ENCODE measurements at regions not wholly inside any gene's neighbourhood (a gene's known extent, or its start where the extent isn't known, plus 50 kb on each side); places are given as distances from the start of the nearest gene placed in this dataset.

DNA sequence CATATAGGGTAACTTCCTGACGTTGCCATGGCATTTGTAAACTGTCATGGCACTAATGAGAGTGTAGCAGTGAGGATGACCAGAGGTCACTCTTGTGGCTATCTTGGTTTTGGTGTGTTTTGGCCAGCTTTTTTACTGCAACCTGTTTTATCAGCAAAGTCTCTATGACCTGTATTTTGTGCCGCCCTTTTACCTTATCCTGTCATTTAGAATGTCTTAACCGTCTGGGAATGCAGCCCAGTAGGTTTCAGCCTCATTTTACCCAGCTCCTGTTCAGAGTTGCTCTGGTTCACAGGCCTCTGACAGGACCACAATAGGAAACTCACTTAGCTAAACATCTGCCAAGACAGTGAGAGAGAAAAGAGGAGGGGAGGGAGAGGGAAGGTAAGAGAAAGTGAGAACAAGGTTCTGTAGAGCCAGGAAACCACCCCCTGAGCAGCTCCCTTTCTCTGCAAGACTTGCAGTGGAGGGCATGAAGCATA, 64.8 kb upstream of the PLEKHG3 start:
- ChIA-PET CTCF (no interaction called here), POLR2A (interaction anchor here (0.8 to 2.4 kb wide), 3 partner anchors 99 to 301 kb away, joined by 4 to 11 read pairs (median 4); partner anchors contain the start of genes HSPA2 and ZBTB1)
- Histone ChIP-seq H3K9me3 (ENCODE audit: control insufficient read depth, insufficient read depth, low read depth, low read length) (no peaks in the 10 kb centered on the region), H3K4me3 (ENCODE audit: low read depth, low read length) (no peak overlapping the region), H3K36me3 (ENCODE audit: control insufficient read depth in 2 of 2, insufficient read depth in 1 of 2, low read length in 2 of 2) (no peaks in the 10 kb centered on the region), H3K4me1 (ENCODE audit: control insufficient read depth, insufficient read depth, low read length) (no peaks in the 10 kb centered on the region), H3K27ac (ENCODE audit: extremely low read depth, low read depth, low read length) (no peak overlapping the region)
- TF ChIP-seq PRDM1 (tag by site-specific recombination; IDR thresholded peaks at IDR 0.05): 0 out of 2 replicates have a peak, but pooled peaks have one; percentile 12
- no peak for TF ChIP-seq ZNF292 (tag by site-specific recombination; IDR thresholded peaks at IDR 0.05; ENCODE audit: borderline replicate concordance, low read depth)

DNA sequence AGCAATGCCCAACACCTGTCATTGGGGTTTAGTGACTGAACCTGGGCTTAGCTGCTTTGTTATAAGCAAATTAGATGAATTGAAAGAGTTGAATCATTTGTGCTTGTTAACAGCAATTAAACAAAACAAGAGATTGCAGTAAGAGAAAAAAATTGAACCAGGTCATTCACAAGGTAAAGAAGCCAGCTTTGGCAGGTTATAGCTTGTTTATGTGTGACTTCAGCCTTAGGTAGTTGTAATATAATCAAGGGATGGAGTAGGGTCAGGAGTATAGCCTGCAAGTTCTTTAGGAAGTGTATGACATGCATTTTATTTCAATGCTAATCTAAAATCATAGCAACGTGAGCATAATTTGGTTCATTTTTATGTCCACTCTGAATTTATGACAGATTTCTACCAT, 63.4 kb upstream of the PLEKHG3 start:
- no peaks in the 10 kb centered on the region for H3K36me3 ChIP-seq (ENCODE audit: control insufficient read depth in 2 of 2, insufficient read depth in 1 of 2, low read length in 2 of 2)
- peaks cover 5% of the 10 kb centered on the region; the same call in 1 of the 2 replicates for H3K4me1 ChIP-seq (ENCODE audit: control insufficient read depth, insufficient read depth, low read length)
- CTCF ChIA-PET: interaction anchor here (0.5 to 1.0 kb wide), 2 partner anchors 119 to 267 kb away, joined by 3 read pairs; no protein-coding TSS in a partner anchor
- H3K4me3 ChIP-seq (ENCODE audit: low read depth, low read length): no peak overlapping the region
- no peak overlapping the region for H3K27ac ChIP-seq (ENCODE audit: extremely low read depth, low read depth, low read length)
- POLR2A ChIA-PET: interaction anchor here (2.0 to 2.4 kb wide), 2 partner anchors 100 to 302 kb away, joined by 4 to 11 read pairs; partner anchors contain the start of gene HSPA2
- TF ChIP-seq MYNN (tag by site-specific recombination; IDR thresholded peaks at IDR 0.05; ENCODE audit: borderline replicate concordance) (no peak), YY2 (tag by site-specific recombination; IDR thresholded peaks at IDR 0.05) (no peak), HOXC10 (CRISPR knock-in tag; IDR thresholded peaks at IDR 0.05) (no peak), ZNF184 (tag by site-specific recombination; IDR thresholded peaks at IDR 0.05) (no peak), ZNF426 (tag by site-specific recombination; IDR thresholded peaks at IDR 0.05) (no peak), RBAK (tag by site-specific recombination; IDR thresholded peaks at IDR 0.05) (no peak), ZBTB48 (tag by site-specific recombination; IDR thresholded peaks at IDR 0.05) (no peak), ZFP3 (tag by site-specific recombination; IDR thresholded peaks at IDR 0.05; ENCODE audit: low read depth) (no peak)
- TF ChIP-seq, protein P1, sequence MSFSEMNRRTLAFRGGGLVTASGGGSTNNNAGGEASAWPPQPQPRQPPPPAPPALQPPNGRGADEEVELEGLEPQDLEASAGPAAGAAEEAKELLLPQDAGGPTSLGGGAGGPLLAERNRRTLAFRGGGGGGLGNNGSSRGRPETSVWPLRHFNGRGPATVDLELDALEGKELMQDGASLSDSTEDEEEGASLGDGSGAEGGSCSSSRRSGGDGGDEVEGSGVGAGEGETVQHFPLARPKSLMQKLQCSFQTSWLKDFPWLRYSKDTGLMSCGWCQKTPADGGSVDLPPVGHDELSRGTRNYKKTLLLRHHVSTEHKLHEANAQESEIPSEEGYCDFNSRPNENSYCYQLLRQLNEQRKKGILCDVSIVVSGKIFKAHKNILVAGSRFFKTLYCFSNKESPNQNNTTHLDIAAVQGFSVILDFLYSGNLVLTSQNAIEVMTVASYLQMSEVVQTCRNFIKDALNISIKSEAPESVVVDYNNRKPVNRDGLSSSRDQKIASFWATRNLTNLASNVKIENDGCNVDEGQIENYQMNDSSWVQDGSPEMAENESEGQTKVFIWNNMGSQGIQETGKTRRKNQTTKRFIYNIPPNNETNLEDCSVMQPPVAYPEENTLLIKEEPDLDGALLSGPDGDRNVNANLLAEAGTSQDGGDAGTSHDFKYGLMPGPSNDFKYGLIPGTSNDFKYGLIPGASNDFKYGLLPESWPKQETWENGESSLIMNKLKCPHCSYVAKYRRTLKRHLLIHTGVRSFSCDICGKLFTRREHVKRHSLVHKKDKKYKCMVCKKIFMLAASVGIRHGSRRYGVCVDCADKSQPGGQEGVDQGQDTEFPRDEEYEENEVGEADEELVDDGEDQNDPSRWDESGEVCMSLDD (tag by site-specific recombination; IDR thresholded peaks at IDR 0.05): no peak
- TF ChIP-seq, protein P2, sequence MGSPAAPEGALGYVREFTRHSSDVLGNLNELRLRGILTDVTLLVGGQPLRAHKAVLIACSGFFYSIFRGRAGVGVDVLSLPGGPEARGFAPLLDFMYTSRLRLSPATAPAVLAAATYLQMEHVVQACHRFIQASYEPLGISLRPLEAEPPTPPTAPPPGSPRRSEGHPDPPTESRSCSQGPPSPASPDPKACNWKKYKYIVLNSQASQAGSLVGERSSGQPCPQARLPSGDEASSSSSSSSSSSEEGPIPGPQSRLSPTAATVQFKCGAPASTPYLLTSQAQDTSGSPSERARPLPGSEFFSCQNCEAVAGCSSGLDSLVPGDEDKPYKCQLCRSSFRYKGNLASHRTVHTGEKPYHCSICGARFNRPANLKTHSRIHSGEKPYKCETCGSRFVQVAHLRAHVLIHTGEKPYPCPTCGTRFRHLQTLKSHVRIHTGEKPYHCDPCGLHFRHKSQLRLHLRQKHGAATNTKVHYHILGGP (tag by site-specific recombination; IDR thresholded peaks at IDR 0.05): no peak
- no peaks in the 10 kb centered on the region for H3K9me3 ChIP-seq (ENCODE audit: control insufficient read depth, insufficient read depth, low read depth, low read length)

DNA sequence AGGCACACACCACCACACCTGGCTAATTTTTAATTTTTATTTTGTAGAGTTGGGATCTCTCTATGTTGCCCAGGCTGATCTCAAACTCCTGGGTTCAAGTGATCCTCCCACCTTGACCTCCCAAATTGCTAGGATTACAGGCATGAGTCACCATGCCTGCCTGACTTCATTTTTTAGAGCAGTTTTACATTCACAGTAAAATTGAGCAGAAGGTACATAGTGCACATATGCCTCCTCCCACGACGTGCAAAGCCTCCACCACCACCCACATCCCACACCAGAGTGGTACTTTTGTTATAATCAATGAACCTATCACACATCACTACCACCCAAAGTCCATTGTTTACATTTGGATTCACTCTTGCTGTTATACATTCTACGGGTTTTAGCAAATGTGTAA, 62.5 kb upstream of the PLEKHG3 start:
- H3K27ac ChIP-seq (ENCODE audit: extremely low read depth, low read depth, low read length): no peak overlapping the region
- CTCF ChIA-PET: no interaction called here

DNA sequence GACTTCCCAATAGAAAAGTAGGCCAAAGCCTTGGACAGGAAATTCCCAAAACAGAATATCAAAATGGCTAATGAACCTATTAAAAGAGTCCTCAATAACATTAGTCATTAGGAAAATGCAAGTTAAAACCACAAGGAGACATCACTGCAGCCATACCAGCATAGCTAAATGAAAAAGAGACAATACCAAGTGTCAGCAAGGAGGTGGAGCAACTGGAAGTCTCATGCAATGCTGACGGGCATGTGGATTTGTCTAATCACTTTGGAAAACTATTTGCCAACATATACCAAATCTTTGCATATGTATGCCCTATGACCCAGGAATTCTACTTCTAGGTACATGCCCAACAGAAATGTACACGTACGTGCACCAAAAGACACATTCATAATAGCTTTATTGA, 60.5 kb upstream of the PLEKHG3 start:
- no peaks in the 10 kb centered on the region for H3K9me3 ChIP-seq (ENCODE audit: control insufficient read depth, insufficient read depth, low read depth, low read length)
- H3K36me3 ChIP-seq (ENCODE audit: control insufficient read depth in 2 of 2, insufficient read depth in 1 of 2, low read length in 2 of 2): no peaks in the 10 kb centered on the region
- H3K27ac ChIP-seq (ENCODE audit: extremely low read depth, low read depth, low read length): no peak overlapping the region
- POLR2A ChIA-PET: interaction anchor here (1.0 kb wide), 1 partner anchor 139 kb away, joined by 3 read pairs; the partner anchor contains the start of gene ZBTB1
- no peak overlapping the region for H3K4me3 ChIP-seq (ENCODE audit: low read depth, low read length)
- CTCF ChIA-PET: interaction anchor here (1.4 to 1.8 kb wide), 2 partner anchors 13 to 118 kb away, joined by 3 to 5 read pairs; no protein-coding TSS in a partner anchor
- peaks cover 5% of the 10 kb centered on the region; the same call in 1 of the 2 replicates for H3K4me1 ChIP-seq (ENCODE audit: control insufficient read depth, insufficient read depth, low read length)
- TF ChIP-seq GFI1B (tag by site-specific recombination; IDR thresholded peaks at IDR 0.05) (no peak), ZNF677 (tag by site-specific recombination; IDR thresholded peaks at IDR 0.05) (no peak), ZNF549 (tag by site-specific recombination; IDR thresholded peaks at IDR 0.05) (no peak), ZNF416 (tag by site-specific recombination; IDR thresholded peaks at IDR 0.05) (no peak), ZNF302 (tag by site-specific recombination; IDR thresholded peaks at IDR 0.05; ENCODE audit: low read depth) (no peak)
- TF ChIP-seq, protein P3, sequence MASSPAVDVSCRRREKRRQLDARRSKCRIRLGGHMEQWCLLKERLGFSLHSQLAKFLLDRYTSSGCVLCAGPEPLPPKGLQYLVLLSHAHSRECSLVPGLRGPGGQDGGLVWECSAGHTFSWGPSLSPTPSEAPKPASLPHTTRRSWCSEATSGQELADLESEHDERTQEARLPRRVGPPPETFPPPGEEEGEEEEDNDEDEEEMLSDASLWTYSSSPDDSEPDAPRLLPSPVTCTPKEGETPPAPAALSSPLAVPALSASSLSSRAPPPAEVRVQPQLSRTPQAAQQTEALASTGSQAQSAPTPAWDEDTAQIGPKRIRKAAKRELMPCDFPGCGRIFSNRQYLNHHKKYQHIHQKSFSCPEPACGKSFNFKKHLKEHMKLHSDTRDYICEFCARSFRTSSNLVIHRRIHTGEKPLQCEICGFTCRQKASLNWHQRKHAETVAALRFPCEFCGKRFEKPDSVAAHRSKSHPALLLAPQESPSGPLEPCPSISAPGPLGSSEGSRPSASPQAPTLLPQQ (tag by site-specific recombination; IDR thresholded peaks at IDR 0.05): no peak
- TF ChIP-seq, protein P4, sequence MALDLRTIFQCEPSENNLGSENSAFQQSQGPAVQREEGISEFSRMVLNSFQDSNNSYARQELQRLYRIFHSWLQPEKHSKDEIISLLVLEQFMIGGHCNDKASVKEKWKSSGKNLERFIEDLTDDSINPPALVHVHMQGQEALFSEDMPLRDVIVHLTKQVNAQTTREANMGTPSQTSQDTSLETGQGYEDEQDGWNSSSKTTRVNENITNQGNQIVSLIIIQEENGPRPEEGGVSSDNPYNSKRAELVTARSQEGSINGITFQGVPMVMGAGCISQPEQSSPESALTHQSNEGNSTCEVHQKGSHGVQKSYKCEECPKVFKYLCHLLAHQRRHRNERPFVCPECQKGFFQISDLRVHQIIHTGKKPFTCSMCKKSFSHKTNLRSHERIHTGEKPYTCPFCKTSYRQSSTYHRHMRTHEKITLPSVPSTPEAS (tag by site-specific recombination; IDR thresholded peaks at IDR 0.05): no peak

More for the DNA sequence above, 62.5 kb upstream of the PLEKHG3 start:
- TF ChIP-seq EGR2 (tag by site-specific recombination; IDR thresholded peaks at IDR 0.05; ENCODE audit: low read depth) (peak; percentile 75; the same call in 1 of the 2 replicates), ZNF302 (tag by site-specific recombination; IDR thresholded peaks at IDR 0.05; ENCODE audit: low read depth) (no peak), ZFHX2 (tag by site-specific recombination; conservative IDR thresholded peaks at IDR 0.05) (peak; percentile 87)
- H3K36me3 ChIP-seq (ENCODE audit: control insufficient read depth in 2 of 2, insufficient read depth in 1 of 2, low read length in 2 of 2): no peaks in the 10 kb centered on the region
- peaks cover 5% of the 10 kb centered on the region; the same call in 1 of the 2 replicates for H3K4me1 ChIP-seq (ENCODE audit: control insufficient read depth, insufficient read depth, low read length)
- no peak overlapping the region for H3K4me3 ChIP-seq (ENCODE audit: low read depth, low read length)
- POLR2A ChIA-PET: no interaction called here
- no peaks in the 10 kb centered on the region for H3K9me3 ChIP-seq (ENCODE audit: control insufficient read depth, insufficient read depth, low read depth, low read length)
